CD4-positive, alpha-beta T cell treated with Interferon alpha-2 for 1 hour (primary cell): ENCODE measurements at regions not wholly inside any gene's neighbourhood (a gene's known extent, or its start where the extent isn't known, plus 50 kb on each side); places are given as distances from the start of the nearest gene placed in this dataset.

Source experiments
- DNase-seq, 2 donors: peaks; one replicate each; pipeline ENCODE4 v3.0.0-alpha.2; 2020 to 2022

GRCh38 chr4:84100071-84100470 lies 399.0 kb downstream of the NKX6-1 start:
- DNase-seq = no peak

GRCh38 chr4:84099599-84099998 lies 399.5 kb downstream of the NKX6-1 start:
- no peak for DNase-seq

- no peak for DNase-seq
Measured at GRCh38 chr4:84091266-84091665, 407.8 kb downstream of the NKX6-1 start.

- DNase-seq = no peak
Measured at GRCh38 chr4:84089652-84090437, 409.2 kb downstream of the NKX6-1 start.

GRCh38 chr4:84085986-84086385 lies 413.1 kb downstream of the NKX6-1 start:
- no peak for DNase-seq

GRCh38 chr4:84070289-84070688 lies 428.8 kb downstream of the NKX6-1 start:
- no peak for DNase-seq

GRCh38 chr4:84063619-84064018 lies 435.5 kb downstream of the NKX6-1 start:
- no peak for DNase-seq

- DNase-seq = no peak
Measured at GRCh38 chr4:84058201-84058600, 440.9 kb downstream of the NKX6-1 start.

- no peak for DNase-seq
Measured at GRCh38 chr4:84051639-84052038, 447.5 kb downstream of the NKX6-1 start.

- DNase-seq = no peak
Measured at GRCh38 chr4:84051089-84051488, 448.0 kb downstream of the NKX6-1 start.

- DNase-seq = no peak
Measured at GRCh38 chr4:84050015-84050414, 449.1 kb downstream of the NKX6-1 start.

- DNase-seq = no peak
Measured at GRCh38 chr4:84046551-84046950, 452.5 kb downstream of the NKX6-1 start.

GRCh38 chr4:84041426-84041825 lies 457.7 kb downstream of the NKX6-1 start:
- DNase-seq = no peak

GRCh38 chr4:84035568-84035967 lies 463.5 kb downstream of the NKX6-1 start:
- no peak for DNase-seq

- no peak for DNase-seq
Measured at GRCh38 chr4:84032372-84032771, 466.7 kb downstream of the NKX6-1 start.

GRCh38 chr4:84031401-84031800 lies 467.7 kb downstream of the NKX6-1 start:
- DNase-seq = no peak

GRCh38 chr4:84028340-84028739 lies 470.8 kb downstream of the NKX6-1 start:
- DNase-seq = no peak

- DNase-seq = no peak
Measured at GRCh38 chr4:84024405-84024804, 474.7 kb downstream of the NKX6-1 start.

GRCh38 chr4:84022564-84022963 lies 476.5 kb downstream of the NKX6-1 start:
- DNase-seq = no peak

GRCh38 chr4:84019626-84020025 lies 479.5 kb downstream of the NKX6-1 start:
- DNase-seq = no peak

- no peak for DNase-seq
Measured at GRCh38 chr4:84003046-84003445, 467.1 kb downstream of the GPAT3 start.

- DNase-seq = no peak
Measured at GRCh38 chr4:84001876-84002569, 466.1 kb downstream of the GPAT3 start.

- DNase-seq = no peak
Measured at GRCh38 chr4:83996254-83996653, 460.3 kb downstream of the GPAT3 start.

GRCh38 chr4:83993774-83994173 lies 457.9 kb downstream of the GPAT3 start:
- DNase-seq = no peak

GRCh38 chr4:83989835-83990234 lies 453.9 kb downstream of the GPAT3 start:
- DNase-seq = no peak
